ENCODE measurements at regions not wholly inside any gene's neighbourhood (a gene's known extent, or its start where the extent isn't known, plus 50 kb on each side); places are given as distances from the start of the nearest gene placed in this dataset.

- no peaks in the 10 kb centered on the region for H3K9me3 Mint-ChIP-seq (ENCODE audit: unreplicated experiment)
- H3K4me1 Mint-ChIP-seq (ENCODE audit: low read depth, unreplicated experiment), result no peaks in the 10 kb centered on the region
- no peak overlapping the region for H3K4me3 Mint-ChIP-seq (ENCODE audit: unreplicated experiment)
- DNase-seq, result no peak
- no peak overlapping the region for H3K27ac Mint-ChIP-seq (ENCODE audit: unreplicated experiment)
- H3K27me3 Mint-ChIP-seq (ENCODE audit: unreplicated experiment), result peaks cover 2% of the 10 kb centered on the region
- no peak for TF ChIP-seq CTCF (IDR thresholded peaks at IDR 0.05; ENCODE audit: partially characterized antibody, unreplicated experiment)
- H3K36me3 Mint-ChIP-seq (ENCODE audit: unreplicated experiment), result no peaks in the 10 kb centered on the region
Observed at GRCh38 chr3:18135060-18135814, 289.9 kb downstream of the SATB1 start.

DNA sequence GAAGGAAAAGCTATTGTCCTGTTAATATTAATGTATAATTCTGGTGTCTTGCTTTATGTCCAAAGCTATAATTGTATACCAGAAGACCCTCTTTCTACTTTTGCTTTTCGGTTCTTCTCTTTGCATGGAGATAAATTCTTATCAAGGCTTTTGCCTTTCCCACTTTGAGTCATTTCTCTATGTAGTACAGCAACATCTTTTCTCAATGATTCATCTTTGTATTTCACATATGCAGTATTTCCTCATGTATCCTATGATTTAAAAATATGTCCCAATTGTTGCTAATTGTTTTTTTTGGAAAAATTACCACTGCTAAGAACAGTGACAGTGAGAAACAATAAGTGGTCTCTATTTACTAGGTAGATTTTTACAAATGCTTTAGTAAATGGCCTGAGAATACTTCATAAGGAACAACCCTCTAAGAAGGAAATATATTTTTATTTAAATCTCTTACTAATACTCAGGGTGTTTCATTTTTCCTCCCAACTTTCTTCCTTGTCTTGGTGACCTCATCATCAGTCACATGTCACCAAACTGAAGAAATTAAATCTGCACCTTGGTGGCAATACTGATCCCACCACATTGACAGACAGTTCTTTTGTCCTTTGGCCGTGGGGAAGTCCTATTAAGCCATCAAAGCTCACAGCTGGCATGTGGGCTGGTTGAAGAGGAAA is 290.6 kb downstream of the SATB1 start:
- Mint-ChIP-seq H3K4me3 (ENCODE audit: unreplicated experiment) (no peak overlapping the region), H3K36me3 (ENCODE audit: unreplicated experiment) (no peaks in the 10 kb centered on the region), H3K9me3 (ENCODE audit: unreplicated experiment) (no peaks in the 10 kb centered on the region), H3K4me1 (ENCODE audit: low read depth, unreplicated experiment) (no peaks in the 10 kb centered on the region), H3K27me3 (ENCODE audit: unreplicated experiment) (peaks cover 2% of the 10 kb centered on the region), H3K27ac (ENCODE audit: unreplicated experiment) (no peak overlapping the region)
- TF ChIP-seq CTCF (IDR thresholded peaks at IDR 0.05; ENCODE audit: partially characterized antibody, unreplicated experiment), result no peak
- DNase-seq, result no peak

GRCh38 chr3:18132991-18133390 is 292.1 kb downstream of the SATB1 start:
- Mint-ChIP-seq H3K4me1 (ENCODE audit: low read depth, unreplicated experiment) (no peaks in the 10 kb centered on the region), H3K4me3 (ENCODE audit: unreplicated experiment) (no peak overlapping the region), H3K27ac (ENCODE audit: unreplicated experiment) (no peak overlapping the region), H3K27me3 (ENCODE audit: unreplicated experiment) (peaks cover 2% of the 10 kb centered on the region), H3K36me3 (ENCODE audit: unreplicated experiment) (no peaks in the 10 kb centered on the region), H3K9me3 (ENCODE audit: unreplicated experiment) (no peaks in the 10 kb centered on the region)
- no peak for TF ChIP-seq CTCF (IDR thresholded peaks at IDR 0.05; ENCODE audit: partially characterized antibody, unreplicated experiment)
- DNase-seq, result no peak

GRCh38 chr3:18127859-18128681 is 297.1 kb downstream of the SATB1 start:
- Mint-ChIP-seq H3K4me3 (ENCODE audit: unreplicated experiment) (no peak overlapping the region), H3K36me3 (ENCODE audit: unreplicated experiment) (no peaks in the 10 kb centered on the region)

More at GRCh38 chr3:18127859-18128681, 297.1 kb downstream of the SATB1 start:
- TF ChIP-seq CTCF (IDR thresholded peaks at IDR 0.05; ENCODE audit: partially characterized antibody, unreplicated experiment), result no peak
- H3K9me3 Mint-ChIP-seq (ENCODE audit: unreplicated experiment), result no peaks in the 10 kb centered on the region
- no peak overlapping the region for H3K27ac Mint-ChIP-seq (ENCODE audit: unreplicated experiment)
- peaks cover 2% of the 10 kb centered on the region for H3K27me3 Mint-ChIP-seq (ENCODE audit: unreplicated experiment)
- no peak for DNase-seq
- H3K4me1 Mint-ChIP-seq (ENCODE audit: low read depth, unreplicated experiment), result peaks cover 6% of the 10 kb centered on the region

Measured in glutamatergic neuron (in vitro differentiated cells).